NCI-H774 (cell line): ENCODE measurements at regions not wholly inside any gene's neighbourhood (a gene's known extent, or its start where the extent isn't known, plus 50 kb on each side); places are given as distances from the start of the nearest gene placed in this dataset.
"Not testable (repeated sequence)": the region's sequence is repeated elsewhere in the genome, so short reads cannot be mapped to it uniquely, and the experiment has no call there.

ENCODE experiments used
- DNase-seq: peaks from one replicate; lab custom pipeline; 2025; lab: John Stamatoyannopoulos, UW

DNA sequence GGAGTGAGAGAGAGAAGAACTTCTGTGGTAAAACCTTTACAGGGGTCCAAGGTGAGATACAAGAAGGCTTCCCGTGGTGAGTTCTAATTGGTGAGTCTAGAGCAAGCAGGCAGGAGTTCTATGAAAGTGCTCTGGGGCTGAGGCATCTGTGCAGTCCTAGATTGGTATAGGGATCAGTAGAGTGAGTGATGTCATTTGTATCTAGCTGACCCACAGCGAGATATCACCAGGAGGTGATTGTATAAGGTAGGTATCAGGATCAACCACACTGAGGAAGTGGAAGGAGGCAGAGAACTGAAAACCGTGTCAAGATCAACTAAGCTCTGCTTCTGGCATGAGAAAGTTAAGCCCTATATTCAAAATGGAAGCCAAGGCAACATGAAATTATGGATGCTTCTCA is 1648.9 kb upstream of the TMEFF2 start:
- no peak for DNase-seq

DNA sequence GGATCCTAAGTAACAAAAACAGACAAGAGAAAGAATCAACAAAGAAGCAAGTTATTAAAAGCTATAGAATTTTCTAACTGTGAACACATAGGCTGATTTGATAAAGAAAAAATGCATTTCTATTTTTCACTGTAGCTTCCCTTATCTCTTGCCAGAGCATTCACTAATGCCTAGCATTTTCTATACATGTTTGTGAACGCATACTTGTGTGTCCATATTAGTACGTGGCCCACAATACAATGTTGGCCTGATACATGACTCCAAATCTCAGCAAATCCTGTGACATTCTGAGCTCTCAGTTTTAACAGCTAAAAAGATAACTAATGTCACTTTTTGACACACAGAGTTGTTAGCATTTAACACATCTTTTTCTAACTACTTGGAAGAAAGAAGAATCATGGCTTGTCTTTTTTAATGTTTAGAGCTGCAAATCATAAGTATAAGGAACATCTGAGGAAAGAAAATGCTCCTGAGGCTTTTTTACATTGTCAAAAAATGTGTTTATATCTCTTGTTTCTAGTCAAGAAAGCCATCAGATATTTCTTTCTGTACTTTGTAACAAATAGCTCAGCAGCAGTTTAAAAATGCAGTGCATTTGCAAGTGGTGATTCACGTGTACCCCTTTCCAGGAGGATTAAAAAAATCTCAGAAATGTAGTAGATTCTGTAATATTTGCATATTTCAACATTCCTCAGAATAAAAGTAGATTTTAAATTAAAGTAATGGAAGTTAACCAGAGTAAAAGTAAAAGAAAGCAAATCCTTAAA is 1646.8 kb upstream of the TMEFF2 start:
- DNase-seq: no peak

DNA sequence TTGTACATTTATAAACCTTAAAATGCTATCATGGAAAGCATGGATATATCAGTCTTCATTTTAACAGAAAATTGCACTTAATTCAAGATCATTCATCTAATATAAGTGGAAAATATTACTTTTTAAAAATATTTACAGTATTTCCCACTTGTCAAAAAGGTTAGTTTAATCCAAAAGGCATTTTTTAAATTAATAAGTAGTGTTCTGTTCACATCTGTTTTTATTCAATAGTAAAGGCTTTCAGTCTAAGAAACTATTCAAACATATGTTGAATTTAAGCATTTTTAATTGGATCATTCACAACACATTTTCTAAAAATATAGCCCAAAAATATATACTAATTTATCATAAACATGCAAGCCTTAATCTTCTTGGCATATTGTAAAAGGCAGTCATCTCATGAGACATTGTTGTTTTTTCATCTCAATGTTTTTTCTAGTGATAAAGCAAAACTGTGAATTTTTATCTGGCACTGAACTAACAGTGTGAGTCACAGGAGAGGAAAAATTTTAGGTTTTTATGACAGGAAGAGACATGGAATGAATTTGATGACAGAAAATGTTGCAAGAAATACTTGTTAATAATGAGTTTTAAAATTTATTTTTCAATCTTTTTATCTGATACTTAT is 1642.5 kb upstream of the TMEFF2 start:
- no peak for DNase-seq

DNA sequence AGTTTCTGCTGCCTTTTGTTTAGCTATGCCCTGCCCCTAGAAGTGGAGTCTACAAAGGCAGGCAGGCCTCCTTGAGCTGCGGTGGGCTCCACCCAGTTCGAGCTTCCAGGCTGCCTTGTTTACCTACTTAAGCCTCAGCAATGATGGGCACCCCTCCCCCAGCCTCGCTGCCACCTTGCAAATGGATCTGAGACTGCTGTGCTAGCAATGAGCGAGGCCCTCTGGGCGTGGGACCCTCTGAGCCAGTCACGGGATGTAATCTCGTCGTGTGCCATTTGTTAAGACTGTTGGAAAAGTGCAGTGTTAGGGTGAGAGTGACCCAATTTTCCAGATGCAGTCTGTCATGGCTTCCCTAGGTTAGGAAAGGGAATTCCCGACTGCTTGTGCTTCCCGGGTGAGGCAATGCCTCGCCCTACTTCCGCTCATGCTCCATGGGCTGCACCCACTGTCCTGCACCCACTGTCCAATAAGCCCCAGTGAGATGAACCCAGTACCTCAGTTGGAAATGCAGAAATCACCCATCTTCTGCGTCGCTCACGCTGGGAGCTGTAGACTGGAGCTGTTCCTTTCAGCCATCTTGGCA is 1641.8 kb upstream of the TMEFF2 start:
- not testable (repeated sequence) for DNase-seq

DNA sequence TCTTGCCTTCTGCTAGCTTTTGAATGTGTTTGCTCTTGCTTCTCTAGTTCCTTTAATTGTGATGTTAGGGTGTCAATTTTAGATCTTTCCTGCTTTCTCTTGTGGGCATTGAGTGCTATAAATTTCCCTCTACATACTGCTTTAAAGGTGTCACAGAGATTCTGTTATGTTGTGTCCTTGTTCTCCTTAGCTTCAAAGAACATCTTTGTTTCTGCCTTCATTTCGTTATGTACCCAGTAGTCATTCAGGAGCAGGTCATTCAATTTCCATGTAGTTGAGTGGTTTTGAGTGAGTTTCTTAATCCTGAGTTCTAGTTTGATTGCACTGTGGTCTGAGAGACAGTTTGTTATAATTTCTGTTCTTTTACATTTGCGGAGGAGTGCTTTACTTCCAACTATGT is 1639.2 kb upstream of the TMEFF2 start:
- DNase-seq: not testable (repeated sequence)

DNA sequence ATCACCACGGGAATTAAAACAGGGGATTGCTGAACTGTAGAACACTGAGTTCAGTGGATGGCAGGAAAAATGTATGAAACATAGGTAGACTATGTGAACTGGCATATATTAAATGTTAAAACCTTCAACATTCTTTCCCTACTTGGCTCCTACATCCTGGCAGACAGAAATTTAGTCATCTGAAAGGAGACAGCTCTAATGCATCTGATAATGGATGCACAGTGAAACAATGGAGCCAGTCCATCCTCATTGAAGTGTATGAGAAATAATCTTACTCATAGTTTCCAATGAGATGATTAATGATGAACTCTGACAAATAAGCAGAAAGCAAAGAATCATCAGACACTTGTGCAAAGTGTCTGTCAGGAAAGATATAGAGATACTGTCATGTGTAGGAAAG is 1629.7 kb upstream of the TMEFF2 start:
- DNase-seq: no peak

DNA sequence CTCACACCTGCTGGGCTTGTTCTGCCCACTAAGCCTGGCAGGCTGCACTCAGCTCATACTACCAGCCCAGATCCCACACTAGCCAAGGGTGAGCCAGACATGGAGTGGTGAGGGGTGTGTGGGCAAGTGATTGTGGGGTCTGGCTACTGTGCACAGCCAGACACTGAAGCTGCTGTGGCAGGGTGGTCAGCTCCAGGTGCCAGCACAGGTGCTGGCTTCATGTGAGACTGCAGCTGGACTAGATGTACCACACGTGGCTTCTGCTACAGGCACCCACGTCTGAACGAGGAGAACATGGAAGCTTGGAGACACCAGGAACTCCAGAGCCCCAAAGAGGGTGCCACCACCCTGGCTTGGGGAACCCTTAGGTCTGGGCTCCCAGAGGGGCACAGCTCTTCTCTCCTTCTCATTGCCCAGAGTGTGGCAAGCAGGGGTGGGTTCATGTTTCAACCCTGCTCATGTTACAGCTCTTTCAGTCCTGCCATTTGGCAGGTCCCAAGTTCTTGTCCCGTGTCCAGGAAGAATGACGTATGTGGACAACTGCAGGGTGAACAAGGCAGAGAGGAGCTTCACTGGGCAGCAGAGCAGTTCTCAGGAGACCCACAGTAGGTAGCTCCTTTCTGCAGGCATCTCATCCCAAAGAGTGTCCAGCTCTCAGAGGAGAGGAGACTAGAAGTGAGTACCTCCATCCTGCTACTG is 1624.2 kb upstream of the TMEFF2 start:
- no peak for DNase-seq

DNA sequence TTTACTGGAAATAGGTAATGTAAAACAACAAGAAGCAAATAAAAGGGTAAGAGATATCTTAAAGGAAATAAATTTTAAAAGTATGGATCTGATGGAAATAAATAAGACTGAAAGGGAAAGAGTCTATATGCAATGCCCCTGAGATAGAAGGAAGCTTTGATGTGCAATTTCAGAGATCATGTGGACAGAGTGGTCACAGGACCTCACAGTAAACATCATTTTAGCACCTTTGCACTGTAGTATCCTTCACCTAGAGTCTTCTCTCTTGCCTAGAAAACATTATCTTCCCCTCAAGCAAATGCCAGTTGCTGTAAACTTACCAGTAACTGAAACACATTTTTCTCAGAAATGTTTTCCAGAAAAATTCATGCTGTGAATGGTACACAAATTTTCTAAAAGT is 1621.3 kb upstream of the TMEFF2 start:
- no peak for DNase-seq

DNA sequence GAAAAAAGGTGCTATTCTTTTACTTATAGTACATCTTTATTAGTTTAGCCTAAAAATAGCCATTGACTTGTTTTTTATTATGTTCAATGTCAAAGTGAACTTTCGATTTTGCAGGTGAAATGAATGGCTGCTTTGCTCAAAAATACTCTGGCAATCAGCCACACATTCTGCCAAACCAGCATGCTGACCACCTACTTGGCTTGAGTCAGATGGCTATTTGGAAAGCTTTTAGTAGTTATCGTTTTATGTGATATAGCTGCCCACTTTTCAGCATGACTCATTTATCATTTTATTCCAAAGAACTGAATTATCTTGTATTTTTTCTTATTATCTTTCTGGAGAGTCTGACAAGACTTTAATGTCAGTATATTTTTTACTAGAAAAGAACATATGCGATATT is 1615.8 kb upstream of the TMEFF2 start:
- DNase-seq: no peak

DNA sequence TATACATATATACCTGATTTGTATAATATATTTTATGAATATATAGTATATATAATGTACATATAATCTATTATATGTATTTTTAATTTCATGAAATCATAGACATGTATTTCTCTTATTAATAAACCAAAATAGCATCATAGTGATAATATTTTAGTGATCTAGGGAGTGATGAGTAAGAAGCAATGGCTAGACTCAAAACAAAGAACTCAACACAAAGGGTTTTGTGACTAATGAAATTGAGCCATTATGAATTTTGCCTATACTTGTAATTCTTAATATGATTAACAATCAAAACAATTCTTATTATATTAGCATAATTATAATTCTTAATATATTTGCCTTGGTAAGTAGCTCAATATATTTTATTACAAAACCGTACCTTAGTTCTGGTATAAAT is 1614.1 kb upstream of the TMEFF2 start:
- DNase-seq: no peak

DNA sequence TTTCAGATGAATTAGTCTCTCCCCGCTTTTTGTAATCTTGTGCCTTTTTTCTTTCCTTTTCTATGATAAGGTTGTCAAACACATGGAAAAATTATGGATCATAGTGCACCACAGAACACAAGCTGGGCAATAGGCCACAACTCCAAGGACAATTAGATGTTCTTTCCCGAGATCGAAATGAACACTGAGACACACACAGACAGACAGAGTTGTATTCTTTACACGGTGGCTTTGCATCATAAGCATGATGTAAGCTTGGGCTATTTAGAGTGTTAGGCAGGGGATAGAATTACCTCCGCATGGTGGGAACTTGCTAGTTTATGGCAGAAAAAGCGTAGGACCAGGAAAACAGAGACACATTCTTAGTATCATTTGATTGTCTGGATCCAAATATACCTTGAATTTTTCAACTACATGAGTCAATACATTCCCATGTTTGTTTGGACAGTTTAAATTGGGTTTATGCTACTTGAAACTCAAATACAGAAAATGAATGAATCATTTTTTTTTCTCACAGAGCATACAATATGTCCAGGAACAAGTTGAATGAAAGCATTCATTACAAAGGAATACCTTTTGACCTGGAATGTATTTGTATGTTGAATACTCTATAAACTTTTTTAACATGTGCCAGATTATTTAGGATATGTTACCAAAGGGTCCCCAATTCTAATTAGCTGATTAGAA is 1611.5 kb upstream of the TMEFF2 start:
- no peak for DNase-seq

DNA sequence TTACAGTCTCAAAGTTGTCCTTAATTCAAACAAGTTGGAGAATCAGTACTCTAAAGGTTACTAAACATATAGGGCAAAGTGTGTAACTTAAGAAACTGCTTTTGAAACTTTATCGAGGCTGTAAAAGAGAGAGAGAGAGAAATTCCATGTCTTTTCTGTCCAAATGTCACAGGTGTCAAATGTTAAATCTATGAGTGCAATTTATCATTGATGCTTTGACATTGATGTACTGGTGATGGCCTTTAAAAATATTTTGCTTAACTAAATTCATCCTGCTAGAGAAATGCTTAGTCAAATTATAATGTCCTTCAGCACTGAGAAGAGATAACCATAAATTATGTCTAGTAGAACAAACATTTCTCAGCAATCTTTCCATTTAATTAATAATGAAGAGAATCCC is 1602.1 kb upstream of the TMEFF2 start:
- no peak for DNase-seq

DNA sequence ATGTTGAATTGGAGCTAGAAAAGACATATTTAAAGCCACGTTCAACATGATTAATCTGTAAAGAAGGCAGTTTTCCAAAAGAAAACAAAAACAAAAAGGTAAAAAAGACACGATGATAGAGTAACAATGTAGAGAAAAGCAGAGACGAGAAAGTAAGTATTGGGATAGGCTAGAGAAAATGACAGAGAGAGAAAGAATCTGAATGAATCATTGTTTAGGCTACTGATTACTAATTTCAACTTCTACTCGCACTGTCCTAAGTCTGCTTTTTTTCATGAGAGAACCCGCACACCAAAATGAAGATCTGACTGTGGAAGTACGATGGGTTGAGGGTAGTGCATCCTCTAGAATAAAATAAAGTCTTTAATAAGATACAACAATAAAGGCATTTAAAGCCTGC is 1599.2 kb upstream of the TMEFF2 start:
- no peak for DNase-seq

DNA sequence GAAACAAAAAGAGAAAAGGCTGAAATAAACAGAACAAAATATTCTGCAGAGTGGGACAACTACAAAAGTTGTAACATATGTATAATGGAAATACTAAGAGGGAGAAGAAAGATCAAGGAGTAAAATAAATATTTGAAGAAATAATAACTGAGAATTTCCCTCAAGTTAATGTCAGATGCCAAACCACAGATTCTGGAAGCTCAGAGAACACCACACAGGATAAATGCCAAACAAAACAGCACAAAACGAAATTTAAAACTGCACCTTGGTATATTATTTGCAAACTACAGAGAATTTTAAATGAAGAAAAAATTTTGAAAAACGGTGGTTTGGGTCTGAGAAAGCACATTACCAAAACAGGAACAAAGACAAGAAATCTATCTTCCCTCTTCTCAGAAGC is 1588.9 kb upstream of the TMEFF2 start:
- DNase-seq: no peak

DNA sequence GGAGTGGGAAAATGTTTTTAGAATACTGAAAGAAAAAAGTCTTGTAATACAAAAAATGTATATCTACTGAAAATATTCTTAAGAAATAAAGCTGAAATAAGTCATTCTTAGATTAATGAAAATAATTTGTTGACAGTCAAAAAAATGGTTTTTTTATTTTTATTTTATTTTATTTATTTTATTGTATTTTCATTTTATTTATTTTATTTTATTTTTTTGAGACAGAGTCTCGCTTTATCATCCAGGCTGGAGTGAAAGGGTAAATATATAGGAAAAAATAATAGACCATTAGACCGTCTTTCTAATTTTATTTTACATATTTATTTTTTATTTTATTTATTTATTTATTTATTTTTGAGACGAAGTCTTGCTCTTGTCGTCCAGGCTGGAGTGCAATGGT is 1583.6 kb upstream of the TMEFF2 start:
- DNase-seq: no peak

DNA sequence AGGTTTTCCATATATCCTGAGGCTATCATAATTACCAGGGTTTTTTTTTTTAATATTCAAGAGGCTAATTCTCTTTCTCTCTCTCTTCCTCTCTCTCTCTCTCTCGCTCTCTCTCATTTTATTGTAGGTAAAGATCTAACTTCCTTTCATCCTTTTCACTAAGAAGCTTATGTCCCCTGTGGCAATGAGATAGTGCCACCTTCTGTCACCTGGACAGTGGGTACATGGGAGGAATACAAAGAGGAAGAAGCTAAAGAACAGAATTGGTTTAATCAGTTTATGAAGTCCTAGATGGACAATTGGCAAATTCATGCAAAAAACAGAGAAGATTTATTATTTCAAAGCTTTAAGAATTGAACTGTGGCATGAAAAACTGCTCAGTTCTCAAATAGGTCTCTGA is 1582.3 kb upstream of the TMEFF2 start:
- DNase-seq: no peak

DNA sequence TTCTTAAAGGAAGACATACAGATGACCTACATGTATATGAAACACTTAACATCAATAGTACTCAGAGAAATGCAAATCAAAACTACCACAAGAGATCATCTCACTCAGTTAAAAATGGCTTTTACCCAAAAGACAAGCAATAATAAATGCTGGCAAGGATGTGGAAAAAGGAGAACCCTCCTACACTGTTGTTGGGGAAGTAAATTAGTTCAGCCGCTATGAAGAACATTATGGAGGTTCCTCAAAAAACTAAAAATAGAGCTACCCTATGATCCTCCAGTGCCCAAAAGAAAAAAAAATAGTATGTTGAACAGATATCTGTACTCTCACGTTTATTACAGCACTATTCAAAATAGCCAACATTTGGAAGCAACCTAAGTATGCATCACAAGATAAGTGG is 1579.4 kb upstream of the TMEFF2 start:
- no peak for DNase-seq

DNA sequence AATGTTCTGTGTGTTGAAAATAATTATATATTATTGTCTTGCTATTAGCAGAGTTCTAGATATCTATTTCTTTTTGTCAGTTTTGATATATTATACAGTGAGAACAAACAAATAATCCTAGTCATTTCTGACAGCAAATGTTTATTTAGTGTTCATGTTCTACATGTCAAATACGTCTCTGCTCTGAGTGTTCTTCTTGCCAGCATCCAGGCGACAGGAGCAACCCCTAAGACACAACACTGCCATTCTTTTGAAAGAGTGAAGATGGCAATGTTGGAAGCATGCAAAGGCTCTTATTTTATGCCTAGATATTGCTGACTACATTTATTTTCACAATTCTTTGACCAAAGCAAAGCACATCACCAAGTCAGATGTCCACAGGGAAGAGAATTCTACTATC is 1556.6 kb upstream of the TMEFF2 start:
- no peak for DNase-seq

DNA sequence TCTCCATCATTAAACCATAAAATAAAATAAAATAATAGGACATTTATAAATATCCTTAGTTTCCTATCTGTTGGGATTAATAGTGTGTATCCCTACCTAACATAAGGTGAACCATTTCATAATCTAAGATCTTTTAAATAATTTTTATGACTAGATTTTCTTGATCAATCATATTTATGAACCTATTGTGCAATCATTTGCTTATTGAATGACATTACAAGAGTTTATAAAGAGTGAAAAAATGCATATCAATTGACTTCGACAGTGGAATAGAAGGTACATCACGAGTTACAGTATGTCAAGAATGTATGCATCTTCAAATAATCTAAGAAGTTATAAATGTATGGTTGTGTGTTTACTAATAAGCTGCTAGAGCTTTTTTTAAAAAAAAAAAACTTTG is 1554.8 kb upstream of the TMEFF2 start:
- no peak for DNase-seq

DNA sequence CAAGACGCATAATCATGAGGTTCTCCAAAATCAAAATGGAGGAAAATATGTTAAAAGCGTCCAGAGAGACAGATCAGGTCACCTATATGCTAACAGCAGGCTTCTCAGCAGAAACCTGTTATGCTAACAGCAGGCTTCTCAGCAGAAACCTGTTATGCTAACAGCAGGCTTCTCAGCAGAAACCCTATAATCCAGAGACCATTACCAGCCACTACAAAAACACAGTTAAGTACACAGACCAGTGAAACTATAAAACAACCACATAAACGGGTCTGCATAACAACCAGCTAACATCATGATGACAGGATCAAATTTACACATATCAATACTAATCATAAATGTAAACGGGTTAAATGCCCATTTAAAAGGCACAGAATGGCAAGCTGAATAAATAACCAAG is 1548.4 kb upstream of the TMEFF2 start:
- peak; percentile 6 for DNase-seq

DNA sequence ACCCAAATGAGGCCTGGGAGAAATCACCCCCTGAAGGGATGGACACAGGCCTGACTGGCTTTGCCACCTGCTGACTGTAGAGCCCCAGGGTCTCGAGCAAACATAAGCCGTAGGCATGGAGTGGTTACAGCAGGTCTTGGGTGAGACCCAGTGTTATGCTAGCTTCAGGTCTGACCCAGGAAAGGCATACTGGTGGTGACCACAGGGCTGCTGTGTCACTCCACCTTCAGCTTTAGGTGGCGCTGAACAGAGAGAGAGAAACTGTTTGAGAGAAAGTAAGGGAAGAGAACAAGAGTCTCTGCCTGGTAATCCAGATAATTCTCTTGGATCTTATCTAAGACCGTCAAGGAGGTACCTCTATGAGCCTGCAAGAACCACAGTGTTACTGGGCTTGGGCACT is 1544.2 kb upstream of the TMEFF2 start:
- DNase-seq: no peak

DNA sequence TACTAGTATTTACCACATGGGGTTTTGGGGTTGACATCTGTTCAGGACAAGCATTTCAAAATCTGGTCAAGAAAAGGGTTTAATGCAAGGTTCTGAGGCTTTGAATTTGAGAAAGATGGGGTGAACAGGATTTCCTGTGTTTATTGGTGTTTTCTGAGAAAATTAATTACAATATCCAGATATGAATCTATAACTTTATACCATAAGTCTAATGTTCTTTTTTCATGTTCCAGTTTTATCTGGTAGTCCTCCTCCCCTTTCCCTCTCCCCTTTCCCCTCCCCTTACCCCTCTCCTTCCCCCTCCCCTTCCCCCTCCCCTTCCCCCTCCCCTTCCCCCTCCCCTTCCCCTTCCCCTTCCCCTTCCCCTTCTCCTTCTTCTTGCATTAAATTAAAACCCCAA is 1518.2 kb upstream of the TMEFF2 start:
- no peak for DNase-seq
